GM18873 (cell line): ENCODE measurements at regions not wholly inside any gene's neighbourhood (a gene's known extent, or its start where the extent isn't known, plus 50 kb on each side); places are given as distances from the start of the nearest gene placed in this dataset.

Experiments used
- ATAC-seq: cut with Tn5 transposase; IDR thresholded peaks from one replicate; pipeline ENCODE4 v1.9.1; 2021; ENCODE audit warnings: mild to moderate bottlenecking, moderate library complexity, moderate number of reproducible peaks; ENCODE audit not compliant: unreplicated experiment, low FRiP score

DNA sequence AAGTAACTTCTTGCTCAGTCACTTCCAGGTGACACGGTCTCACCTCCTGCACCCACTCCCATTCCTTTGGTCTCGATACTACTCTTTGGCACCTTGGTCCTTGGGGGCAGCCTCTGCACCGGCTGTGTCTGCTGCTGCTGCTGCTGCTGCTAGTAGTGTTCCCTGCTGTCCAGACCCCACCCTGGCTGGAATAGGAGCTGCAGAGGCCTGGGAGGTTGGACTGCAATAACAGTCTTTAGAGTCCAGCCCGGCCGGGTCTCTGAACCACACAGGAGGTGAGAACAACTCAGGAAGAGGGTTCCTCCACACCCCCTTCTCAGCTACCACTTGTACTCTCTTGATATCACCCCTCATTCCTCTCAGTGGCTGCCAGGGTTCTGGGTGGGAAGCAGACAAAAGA, 231.1 kb upstream of the NLRP1 start:
- ATAC-seq = no peak

DNA sequence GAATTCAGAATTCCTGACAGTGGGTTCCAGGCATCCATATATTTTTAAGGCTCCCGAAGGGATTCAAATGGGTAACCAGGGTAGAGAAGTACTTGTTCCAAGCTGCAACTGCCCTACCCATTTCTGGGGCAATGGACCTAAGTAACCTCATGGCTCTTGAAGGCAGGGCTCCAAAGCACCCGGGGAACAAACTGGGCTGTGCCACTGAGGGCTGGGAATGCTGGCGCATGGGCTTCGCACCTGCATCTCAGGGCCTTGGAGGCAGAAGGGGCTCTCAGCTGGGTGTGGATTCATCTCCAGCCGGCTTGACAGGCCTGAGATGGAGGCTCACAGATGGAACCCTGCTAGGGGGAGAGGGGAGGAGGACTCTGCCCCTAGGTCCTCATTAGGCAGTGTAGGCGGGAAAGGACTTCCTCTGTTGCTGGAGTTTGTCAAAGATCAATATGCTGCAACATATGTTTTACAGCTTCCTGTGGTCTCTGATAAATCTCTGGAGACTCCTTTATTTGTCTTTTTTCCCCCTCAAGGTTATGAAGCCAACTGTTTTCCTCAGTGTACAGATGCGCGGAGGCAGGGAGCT, 232.3 kb upstream of the NLRP1 start:
- ATAC-seq = no peak

- no peak for ATAC-seq
Measured at GRCh38 chr17:5817475-5818395, 233.4 kb upstream of the NLRP1 start.

DNA sequence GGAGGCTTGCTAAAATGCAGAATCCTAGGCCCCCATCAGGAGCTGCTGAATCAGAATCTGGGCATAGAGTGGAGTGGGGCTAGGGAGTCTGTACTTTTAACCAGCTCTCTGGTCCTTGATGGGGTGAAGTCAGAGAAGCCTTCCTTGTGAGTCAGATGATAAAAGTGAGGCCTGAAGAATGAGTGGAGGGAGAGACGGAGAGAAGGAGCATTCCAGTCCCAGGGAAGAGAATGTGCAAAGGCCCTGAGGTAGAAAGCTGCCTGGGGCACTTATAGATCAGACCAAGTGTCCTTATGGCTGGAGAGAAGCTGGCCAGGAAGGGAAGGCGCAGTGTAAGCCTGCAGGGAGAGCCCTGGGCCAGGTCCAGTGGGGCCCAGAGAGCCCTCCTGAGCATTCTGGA, 235.1 kb upstream of the NLRP1 start:
- no peak for ATAC-seq

- ATAC-seq = no peak
Measured at GRCh38 chr17:5819921-5820685, 235.8 kb upstream of the NLRP1 start.

- no peak for ATAC-seq
Measured at GRCh38 chr17:5820721-5821456, 236.6 kb upstream of the NLRP1 start.

DNA sequence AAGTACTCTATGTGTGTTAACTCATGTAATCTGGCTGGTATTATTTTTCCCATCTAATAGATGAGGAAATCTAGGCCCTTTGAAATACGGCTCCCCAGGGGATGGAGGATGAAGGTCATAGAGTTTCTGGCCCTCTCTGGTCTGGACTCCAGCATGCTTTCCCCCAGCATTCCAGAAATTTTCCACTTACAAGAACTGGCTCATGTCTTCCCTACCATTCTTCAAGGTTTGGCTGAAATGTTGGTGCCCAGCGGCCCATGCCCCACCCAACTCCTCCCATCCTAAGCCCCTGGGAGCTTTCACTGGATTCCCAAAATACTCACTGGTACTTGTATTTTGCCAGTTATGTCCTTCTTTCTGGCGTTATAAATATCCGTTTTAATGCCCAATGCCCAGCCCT, 237.5 kb upstream of the NLRP1 start:
- no peak for ATAC-seq

DNA sequence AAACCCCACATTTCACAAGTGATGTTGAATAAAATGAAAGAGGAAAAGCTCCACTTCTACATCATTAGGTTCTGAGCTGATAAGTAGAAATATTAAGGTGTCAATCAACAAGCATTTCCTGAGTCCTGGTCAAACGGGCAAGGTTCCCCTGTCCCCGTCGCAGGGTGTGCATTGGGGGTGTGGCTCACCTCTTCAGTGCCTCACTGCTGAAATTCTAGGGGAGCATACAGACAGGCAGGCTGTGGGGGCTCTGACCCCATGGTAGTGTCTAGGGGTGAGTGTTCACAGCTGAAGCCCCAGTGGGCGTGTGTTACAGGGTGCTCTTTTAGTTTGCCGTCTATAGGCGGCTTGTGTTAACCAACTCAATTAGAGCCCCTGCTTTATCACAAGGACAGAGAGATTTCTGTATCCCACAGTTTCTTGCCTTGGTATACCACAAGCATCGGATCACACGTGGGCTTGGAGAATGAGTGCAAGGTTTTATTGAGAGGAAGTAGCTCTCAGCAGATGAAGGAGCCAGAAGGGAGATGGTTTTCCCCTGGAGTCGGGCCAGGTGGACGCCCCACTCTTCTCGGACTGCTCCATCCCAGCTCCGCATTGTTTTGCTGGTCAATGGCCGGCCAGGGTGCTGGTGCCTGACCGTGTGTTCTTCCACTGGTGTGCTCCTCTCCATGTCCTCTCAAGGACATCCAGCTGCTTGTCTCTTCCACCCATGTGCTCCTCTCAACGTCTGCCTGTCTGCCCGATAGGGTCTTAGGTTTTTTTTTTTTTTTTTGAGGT, 238.2 kb upstream of the NLRP1 start:
- no peak for ATAC-seq

- no peak for ATAC-seq
Measured at GRCh38 chr17:5823219-5823618, 238.9 kb upstream of the NLRP1 start.

DNA sequence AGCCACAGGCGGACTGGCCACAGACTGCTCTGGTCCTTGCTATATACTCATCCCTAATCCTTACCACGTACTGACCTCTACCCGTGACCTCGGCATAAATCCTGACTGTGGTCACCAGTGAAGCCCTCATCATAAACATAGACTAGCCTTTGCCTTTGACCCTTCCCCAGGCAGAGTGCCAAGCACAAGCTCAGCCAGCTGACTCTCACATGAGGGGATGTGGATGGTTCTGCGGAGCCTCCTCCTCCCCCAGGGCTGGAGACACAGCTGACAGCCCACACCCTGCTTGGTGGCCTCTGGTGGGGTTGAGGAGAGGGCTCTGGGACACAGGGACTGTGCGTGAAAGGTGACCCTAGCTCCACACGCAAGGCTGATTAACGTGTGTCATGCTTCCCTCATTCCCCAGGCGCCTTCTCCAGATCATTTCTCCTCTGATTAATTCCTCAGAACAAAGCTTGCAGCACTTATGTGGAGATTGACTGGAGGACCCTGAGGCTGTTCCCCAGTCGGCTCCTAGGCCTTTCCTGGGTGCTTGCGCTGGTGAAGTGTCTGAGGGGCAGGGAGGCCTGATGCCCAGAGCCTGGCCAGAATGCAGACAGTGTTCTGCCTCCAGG, 241.5 kb upstream of the NLRP1 start:
- ATAC-seq = no peak

DNA sequence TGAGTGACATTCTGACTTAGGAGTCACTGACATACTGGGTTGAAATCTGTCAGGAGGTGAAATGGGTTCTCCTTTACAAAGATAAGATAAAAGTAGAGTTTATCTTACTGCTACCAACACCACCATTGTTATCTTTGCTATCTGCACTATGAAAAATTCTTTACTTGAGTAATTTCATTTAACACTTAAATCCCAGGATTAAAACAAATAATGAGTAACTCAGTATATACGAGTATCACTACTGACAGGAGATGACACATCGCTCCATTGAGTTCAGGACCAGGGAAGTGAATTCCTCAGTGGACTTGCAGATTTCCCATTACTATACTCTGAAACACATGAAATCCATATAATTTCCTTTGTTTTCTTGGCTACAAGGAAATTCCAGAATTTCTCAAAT, 242.1 kb upstream of the NLRP1 start:
- no peak for ATAC-seq

DNA sequence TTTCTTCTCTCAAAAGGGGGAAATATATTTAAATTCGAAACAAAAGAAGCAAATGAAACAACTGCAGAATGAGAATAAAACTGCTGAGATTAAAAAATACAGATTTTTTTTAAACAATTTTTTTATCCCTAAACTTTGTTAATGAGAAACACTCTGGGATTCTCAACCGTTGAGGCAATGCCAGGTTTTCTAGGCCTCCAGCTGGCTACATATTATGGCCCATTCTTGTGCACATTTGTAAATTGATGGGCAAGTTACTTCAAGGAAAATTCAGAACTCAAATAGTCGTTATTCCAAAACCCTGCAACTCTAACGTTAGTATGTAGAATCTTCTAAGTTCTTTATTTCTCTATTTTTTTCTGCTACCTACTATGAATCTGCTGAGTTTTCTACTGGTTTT, 239.3 kb upstream of the WSCD1 start:
- ATAC-seq = no peak

- ATAC-seq = no peak
Measured at GRCh38 chr17:5832886-5833285, 237.3 kb upstream of the WSCD1 start.

- ATAC-seq = no peak
Measured at GRCh38 chr17:5837055-5837491, 233.1 kb upstream of the WSCD1 start.

DNA sequence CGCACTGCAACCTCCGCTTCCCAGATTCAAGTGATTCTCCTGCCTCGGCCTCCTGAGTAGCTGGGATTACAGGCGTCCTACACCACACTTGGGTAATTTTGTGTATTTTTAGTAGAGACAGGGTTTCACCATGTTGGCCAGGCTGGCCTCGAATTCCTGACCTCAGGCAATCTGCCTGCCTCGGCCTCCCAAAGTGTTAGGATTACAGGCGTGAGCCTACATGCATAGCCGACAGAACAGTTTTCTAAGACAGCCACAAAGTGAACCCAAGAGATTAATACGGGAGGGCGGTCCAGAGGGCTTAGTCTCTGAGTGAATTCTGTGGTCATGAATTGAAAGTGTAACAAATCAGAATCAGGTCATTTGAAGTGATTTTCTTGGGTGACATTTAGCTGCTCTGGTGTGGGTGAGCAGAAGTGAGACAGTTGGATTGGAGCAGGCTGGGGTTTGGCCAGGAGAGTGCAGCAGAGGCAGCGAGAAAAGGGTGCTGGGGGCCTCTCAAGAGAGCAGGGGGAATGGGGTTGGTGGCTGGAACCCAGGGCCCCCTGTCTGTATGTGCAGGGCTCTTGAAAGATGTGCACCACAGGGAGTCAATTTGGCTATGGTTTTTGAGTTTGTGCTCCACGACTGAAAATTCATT, 231.4 kb upstream of the WSCD1 start:
- no peak for ATAC-seq

- no peak for ATAC-seq
Measured at GRCh38 chr17:5840811-5841446, 229.2 kb upstream of the WSCD1 start.

- ATAC-seq = no peak
Measured at GRCh38 chr17:5841862-5842261, 228.3 kb upstream of the WSCD1 start.

DNA sequence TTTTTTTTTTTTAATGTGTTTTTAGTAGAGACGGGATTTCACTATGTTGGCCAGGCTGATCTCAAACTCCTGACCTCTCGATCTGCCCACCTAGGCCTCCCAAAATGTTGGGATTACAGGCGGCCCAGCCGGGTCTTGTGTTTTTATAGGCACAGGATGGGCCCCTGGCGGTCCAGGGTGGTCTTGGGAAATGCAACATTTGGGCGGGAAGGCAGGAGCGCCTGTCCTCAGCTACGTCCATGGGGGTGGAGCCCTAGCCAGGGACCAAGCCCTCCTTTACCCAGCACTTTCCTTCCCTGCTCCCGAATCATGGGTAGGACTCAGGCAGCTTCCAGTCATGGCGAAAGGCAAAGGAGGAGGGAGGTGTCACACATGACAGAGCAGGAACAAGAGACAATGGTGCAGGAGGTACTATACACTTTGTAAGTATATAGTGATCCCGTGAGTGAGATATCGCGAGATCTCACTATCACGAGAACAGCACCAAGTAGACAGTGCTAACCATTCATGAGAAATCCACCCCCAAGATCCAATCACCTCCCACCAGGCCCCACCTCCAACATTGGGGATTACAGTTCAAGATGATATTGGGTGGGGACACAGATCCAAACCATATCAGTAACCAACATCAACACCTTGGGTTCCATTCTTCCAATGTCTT, 226.7 kb upstream of the WSCD1 start:
- no peak for ATAC-seq
